Loucy (cell line): ENCODE measurements at regions not wholly inside any gene's neighbourhood (a gene's known extent, or its start where the extent isn't known, plus 50 kb on each side); places are given as distances from the start of the nearest gene placed in this dataset.

Source experiments
- H2AFZ ChIP-seq: fragments of 200-600 bp; sonication (generic); 2 replicates; pipeline ENCODE4 v1.6.0; 2016; ENCODE audit warnings: antibody characterized with exemption, mild to moderate bottlenecking, low read length, moderate library complexity
- H3F3A ChIP-seq: fragments of 200-600 bp; 2 replicates; pipeline ENCODE4 v1.6.0; 2016; ENCODE audit warnings: antibody characterized with exemption, low read depth, mild to moderate bottlenecking
- H3K27me3 ChIP-seq: fragments of 200-600 bp; sonication (generic); 2 replicates; pipeline ENCODE4 v1.6.1; 2014; ENCODE audit warnings: low read length, mild to moderate bottlenecking; ENCODE audit not compliant: insufficient read depth, poor library complexity, severe bottlenecking
- H3K36me3 ChIP-seq: fragments of 200-600 bp; sonication (generic); 2 replicates; pipeline ENCODE4 v1.6.1; 2016; ENCODE audit warnings: low read length; ENCODE audit not compliant: insufficient read depth
- H3K4me1 ChIP-seq: fragments of 200-600 bp; sonication (generic); 2 replicates; pipeline ENCODE4 v1.5.1; 2014; ENCODE audit warnings: low read length, mild to moderate bottlenecking; ENCODE audit not compliant: insufficient read depth, poor library complexity, severe bottlenecking
- H3K4me2 ChIP-seq: fragments of 200-600 bp; sonication (generic); 2 replicates; pipeline ENCODE4 v1.6.0; 2014; ENCODE audit warnings: antibody characterized with exemption, low read length, low read depth, mild to moderate bottlenecking; ENCODE audit not compliant: poor library complexity, severe bottlenecking
- H3K4me3 ChIP-seq: fragments of 200-600 bp; sonication (generic); 2 replicates; pipeline ENCODE4 v1.5.1; 2014; ENCODE audit warnings: low read length, mild to moderate bottlenecking, mixed read lengths; ENCODE audit not compliant: poor library complexity, severe bottlenecking
- H3K79me2 ChIP-seq: fragments of 200-600 bp; sonication (generic); 2 replicates; pipeline ENCODE4 v1.6.1; 2014; ENCODE audit warnings: low read length; ENCODE audit not compliant: insufficient read depth
- H3K9ac ChIP-seq: fragments of 200-600 bp; sonication (generic); 2 replicates; pipeline ENCODE4 v1.6.0; 2014; ENCODE audit warnings: mild to moderate bottlenecking, low read depth, low read length, moderate library complexity; ENCODE audit not compliant: poor library complexity, severe bottlenecking
- H3K9me2 ChIP-seq: fragments of 200-600 bp; sonication (generic); replicated peaks from 2 replicates; pipeline ENCODE4 v1.6.1; 2016; ENCODE audit warnings: low read depth, low read length, mixed read lengths
- H3K9me3 ChIP-seq: fragments of 200-600 bp; sonication (generic); 2 replicates; pipeline ENCODE4 v1.6.1; 2014; ENCODE audit warnings: mild to moderate bottlenecking, antibody characterized with exemption, low read length, low read depth; ENCODE audit not compliant: insufficient read depth
- H4K20me1 ChIP-seq: fragments of 200-600 bp; sonication (generic); 2 replicates; pipeline ENCODE4 v1.6.0; 2014; ENCODE audit warnings: antibody characterized with exemption, low read length, mild to moderate bottlenecking; ENCODE audit not compliant: insufficient read depth, poor library complexity, severe bottlenecking
- EZH2phosphoT487 ChIP-seq: fragments of 200-600 bp; IDR thresholded peaks from 2 replicates; pipeline ENCODE4 v1.6.1; 2018; ENCODE audit warnings: antibody characterized with exemption, mild to moderate bottlenecking, moderate library complexity, borderline replicate concordance
- TF ChIP-seq, protein P1 (sequence below): fragments of 200-600 bp; sonication (generic); conservative IDR thresholded peaks from 2 replicates; pipeline ENCODE4 v1.5.1; 2014; ENCODE audit warnings: mild to moderate bottlenecking, antibody characterized with exemption, low read length

GRCh38 chr12:91630596-91631293, 448.1 kb upstream of the DCN start:
- Histone ChIP-seq H4K20me1 (no peaks in the 10 kb centered on the region), H3K79me2 (no peaks in the 10 kb centered on the region), H2AFZ (no peak overlapping the region), H3K4me3 (no peak overlapping the region), H3K36me3 (no peaks in the 10 kb centered on the region), H3K9me3 (no peaks in the 10 kb centered on the region), H3K4me2 (no peak overlapping the region), H3F3A (no peaks in the 10 kb centered on the region), H3K9me2 (no peaks in the 10 kb centered on the region), H3K9ac (no peak overlapping the region), H3K4me1 (no peaks in the 10 kb centered on the region), H3K27me3 (no peaks in the 10 kb centered on the region)
- TF ChIP-seq, protein P1, sequence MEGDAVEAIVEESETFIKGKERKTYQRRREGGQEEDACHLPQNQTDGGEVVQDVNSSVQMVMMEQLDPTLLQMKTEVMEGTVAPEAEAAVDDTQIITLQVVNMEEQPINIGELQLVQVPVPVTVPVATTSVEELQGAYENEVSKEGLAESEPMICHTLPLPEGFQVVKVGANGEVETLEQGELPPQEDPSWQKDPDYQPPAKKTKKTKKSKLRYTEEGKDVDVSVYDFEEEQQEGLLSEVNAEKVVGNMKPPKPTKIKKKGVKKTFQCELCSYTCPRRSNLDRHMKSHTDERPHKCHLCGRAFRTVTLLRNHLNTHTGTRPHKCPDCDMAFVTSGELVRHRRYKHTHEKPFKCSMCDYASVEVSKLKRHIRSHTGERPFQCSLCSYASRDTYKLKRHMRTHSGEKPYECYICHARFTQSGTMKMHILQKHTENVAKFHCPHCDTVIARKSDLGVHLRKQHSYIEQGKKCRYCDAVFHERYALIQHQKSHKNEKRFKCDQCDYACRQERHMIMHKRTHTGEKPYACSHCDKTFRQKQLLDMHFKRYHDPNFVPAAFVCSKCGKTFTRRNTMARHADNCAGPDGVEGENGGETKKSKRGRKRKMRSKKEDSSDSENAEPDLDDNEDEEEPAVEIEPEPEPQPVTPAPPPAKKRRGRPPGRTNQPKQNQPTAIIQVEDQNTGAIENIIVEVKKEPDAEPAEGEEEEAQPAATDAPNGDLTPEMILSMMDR, result no peak
- no peak for TF ChIP-seq EZH2phosphoT487

- no peaks in the 10 kb centered on the region for H3K4me1 ChIP-seq
- no peak overlapping the region for H2AFZ ChIP-seq
- H3K36me3 ChIP-seq, result no peaks in the 10 kb centered on the region
- TF ChIP-seq EZH2phosphoT487, result no peak
- TF ChIP-seq, protein P1, result no peak
- H4K20me1 ChIP-seq, result no peaks in the 10 kb centered on the region
- no peaks in the 10 kb centered on the region for H3K79me2 ChIP-seq
- no peaks in the 10 kb centered on the region for H3K27me3 ChIP-seq
- no peaks in the 10 kb centered on the region for H3K9me2 ChIP-seq
- H3K9ac ChIP-seq, result no peak overlapping the region
- no peaks in the 10 kb centered on the region for H3F3A ChIP-seq
- H3K9me3 ChIP-seq, result no peaks in the 10 kb centered on the region
- H3K4me3 ChIP-seq, result no peak overlapping the region
- no peak overlapping the region for H3K4me2 ChIP-seq
Observed at GRCh38 chr12:91630083-91630482, 447.5 kb upstream of the DCN start.

- Histone ChIP-seq H3K9me2 (no peaks in the 10 kb centered on the region), H3K4me3 (no peak overlapping the region)
- TF ChIP-seq, protein P1, result no peak
- no peak for TF ChIP-seq EZH2phosphoT487
Observed at GRCh38 chr12:91629440-91629839, 446.8 kb upstream of the DCN start.

More at GRCh38 chr12:91629440-91629839, 446.8 kb upstream of the DCN start:
- Histone ChIP-seq H3K9ac (no peak overlapping the region), H4K20me1 (no peaks in the 10 kb centered on the region), H2AFZ (no peak overlapping the region), H3K27me3 (no peaks in the 10 kb centered on the region), H3K36me3 (no peaks in the 10 kb centered on the region), H3K9me3 (no peaks in the 10 kb centered on the region), H3K79me2 (no peaks in the 10 kb centered on the region), H3F3A (no peaks in the 10 kb centered on the region), H3K4me1 (no peaks in the 10 kb centered on the region), H3K4me2 (no peak overlapping the region)
